ENCODE measurements at regions not wholly inside any gene's neighbourhood (a gene's known extent, or its start where the extent isn't known, plus 50 kb on each side); places are given as distances from the start of the nearest gene placed in this dataset.
"Not testable (repeated sequence)": the region's sequence is repeated elsewhere in the genome, so short reads cannot be mapped to it uniquely, and the experiment has no call there.

GRCh38 chr9:75274781-75275180, 186.5 kb downstream of the OSTF1 start:
- DNase-seq (ENCODE audit: low read depth in 3 of 3, low spot score in 2 of 3): no peak

- DNase-seq (ENCODE audit: low read depth in 3 of 3, low spot score in 2 of 3): no peak
Measured at GRCh38 chr9:75282047-75282446, 193.7 kb downstream of the OSTF1 start.

- DNase-seq (ENCODE audit: low read depth in 3 of 3, low spot score in 2 of 3): no peak
Measured at GRCh38 chr9:75289332-75289731, 201.0 kb downstream of the OSTF1 start.

- no peak for DNase-seq (ENCODE audit: low read depth in 3 of 3, low spot score in 2 of 3)
Measured at GRCh38 chr9:75299324-75299723, 211.0 kb downstream of the OSTF1 start.

- DNase-seq (ENCODE audit: low read depth in 3 of 3, low spot score in 2 of 3): peak in 1 of 3 donors; percentile 1
Measured at GRCh38 chr9:75333624-75334023, 245.3 kb downstream of the OSTF1 start.

GRCh38 chr9:75358846-75359245, 270.5 kb downstream of the OSTF1 start:
- no peak for DNase-seq (ENCODE audit: low read depth in 3 of 3, low spot score in 2 of 3)

- DNase-seq (ENCODE audit: low read depth in 3 of 3, low spot score in 2 of 3): no peak
Measured at GRCh38 chr9:75359638-75360037, 271.3 kb downstream of the OSTF1 start.

GRCh38 chr9:75360252-75360651, 271.9 kb downstream of the OSTF1 start:
- no peak for DNase-seq (ENCODE audit: low read depth in 3 of 3, low spot score in 2 of 3)

- not testable (repeated sequence) for DNase-seq (ENCODE audit: low read depth in 3 of 3, low spot score in 2 of 3)
Measured at GRCh38 chr9:75362446-75362845, 274.1 kb downstream of the OSTF1 start.

GRCh38 chr9:75365196-75365595, 276.9 kb downstream of the OSTF1 start:
- DNase-seq (ENCODE audit: low read depth in 3 of 3, low spot score in 2 of 3): no peak

- DNase-seq (ENCODE audit: low read depth in 3 of 3, low spot score in 2 of 3): no peak
Measured at GRCh38 chr9:75369989-75370388, 281.7 kb downstream of the OSTF1 start.

- DNase-seq (ENCODE audit: low read depth in 3 of 3, low spot score in 2 of 3): no peak
Measured at GRCh38 chr9:75372499-75373268, 284.4 kb downstream of the OSTF1 start.

GRCh38 chr9:75376680-75377254, 288.5 kb downstream of the OSTF1 start:
- DNase-seq (ENCODE audit: low read depth in 3 of 3, low spot score in 2 of 3): no peak

GRCh38 chr9:75378036-75378435, 289.7 kb downstream of the OSTF1 start:
- no peak for DNase-seq (ENCODE audit: low read depth in 3 of 3, low spot score in 2 of 3)

- DNase-seq (ENCODE audit: low read depth in 3 of 3, low spot score in 2 of 3): no peak
Measured at GRCh38 chr9:75378926-75379325, 290.6 kb downstream of the OSTF1 start.

- DNase-seq (ENCODE audit: low read depth in 3 of 3, low spot score in 2 of 3): no peak
Measured at GRCh38 chr9:75382126-75382525, 293.8 kb downstream of the OSTF1 start.

GRCh38 chr9:75383420-75384034, 295.2 kb downstream of the OSTF1 start:
- not testable (repeated sequence) for DNase-seq (ENCODE audit: low read depth in 3 of 3, low spot score in 2 of 3)

- no peak for DNase-seq (ENCODE audit: low read depth in 3 of 3, low spot score in 2 of 3)
Measured at GRCh38 chr9:75385236-75385635, 296.9 kb downstream of the OSTF1 start.

- DNase-seq (ENCODE audit: low read depth in 3 of 3, low spot score in 2 of 3): no peak
Measured at GRCh38 chr9:75389101-75389500, 300.8 kb downstream of the OSTF1 start.

GRCh38 chr9:75390951-75391350, 302.6 kb downstream of the OSTF1 start:
- no peak for DNase-seq (ENCODE audit: low read depth in 3 of 3, low spot score in 2 of 3)

GRCh38 chr9:75391497-75391896, 303.2 kb downstream of the OSTF1 start:
- no peak for DNase-seq (ENCODE audit: low read depth in 3 of 3, low spot score in 2 of 3)

- DNase-seq (ENCODE audit: low read depth in 3 of 3, low spot score in 2 of 3): no peak
Measured at GRCh38 chr9:75395336-75395735, 307.0 kb downstream of the OSTF1 start.

Measured in right renal cortex interstitium (tissue), 3 donors.